SK-N-SH treated with all-trans-retinoic acid at 6 μM for 48 hours (cell line): ENCODE measurements at regions not wholly inside any gene's neighbourhood (a gene's known extent, or its start where the extent isn't known, plus 50 kb on each side); places are given as distances from the start of the nearest gene placed in this dataset.

ENCODE experiments used
- ATAC-seq: fragments of 200-7000 bp; cut with Tn5 transposase; 3 replicates; pipeline ENCODE4 v1.9.1; 2020; ENCODE audit warnings: mild to moderate bottlenecking, moderate library complexity
- ARNTL ChIP-seq: fragments of 450-650 bp; formaldehyde crosslinking; IDR thresholded peaks from 2 replicates; pipeline ENCODE4 v1.5.0; 2020; ENCODE audit warnings: low read depth, mild to moderate bottlenecking, moderate library complexity, borderline replicate concordance
- BACH2 ChIP-seq: fragments of 250-450 bp; sonication (Bioruptor Pico); IDR thresholded peaks from 2 replicates; pipeline ENCODE4 v1.9.0; 2021; ENCODE audit warnings: mild to moderate bottlenecking, borderline replicate concordance
- CREB5 ChIP-seq: fragments of 250-450 bp; sonication (Bioruptor Pico); IDR thresholded peaks from 2 replicates; pipeline ENCODE4 v1.5.1; 2020; ENCODE audit warnings: low read depth, mild to moderate bottlenecking, moderate library complexity
- CSDC2 ChIP-seq: fragments of 250-450 bp; sonication (Bioruptor Pico); IDR thresholded peaks from 2 replicates; pipeline ENCODE4 v1.5.0; 2020; ENCODE audit warnings: mild to moderate bottlenecking, moderate library complexity
- ESRRG ChIP-seq: fragments of 250-450 bp; sonication (Bioruptor Pico); IDR thresholded peaks from 2 replicates; pipeline ENCODE4 v1.6.1; 2021; ENCODE audit warnings: mild to moderate bottlenecking
- GLIS3 ChIP-seq: fragments of 250-450 bp; sonication (Bioruptor Pico); IDR thresholded peaks from 2 replicates; pipeline ENCODE4 v1.5.0; 2020; ENCODE audit warnings: mild to moderate bottlenecking, moderate library complexity
- ISL1 ChIP-seq: fragments of 250-450 bp; sonication (Bioruptor Pico); IDR thresholded peaks from 2 replicates; pipeline ENCODE4 v2.1.2; 2022; ENCODE audit warnings: mild to moderate bottlenecking, moderate library complexity
- OSR1 ChIP-seq: fragments of 250-450 bp; sonication (Bioruptor Pico); IDR thresholded peaks from 2 replicates; pipeline ENCODE4 v1.8.0; 2022; ENCODE audit warnings: moderate library complexity, mild to moderate bottlenecking, inconsistent platforms
- PATZ1 ChIP-seq: fragments of 250-450 bp; sonication (Bioruptor Pico); IDR thresholded peaks from 2 replicates; pipeline ENCODE4 v1.8.0; 2020; ENCODE audit warnings: mild to moderate bottlenecking, moderate library complexity, borderline replicate concordance
- PPARA ChIP-seq: fragments of 250-450 bp; sonication (Bioruptor Pico); IDR thresholded peaks from 2 replicates; pipeline ENCODE4 v1.5.0; 2020; ENCODE audit warnings: mild to moderate bottlenecking, borderline replicate concordance
- RARB ChIP-seq: fragments of 250-450 bp; sonication (Bioruptor Pico); IDR thresholded peaks from 2 replicates; pipeline ENCODE4 v1.8.0; 2021; ENCODE audit warnings: mild to moderate bottlenecking, moderate library complexity
- TCF4 ChIP-seq: fragments of 250-450 bp; sonication (Bioruptor Pico); IDR thresholded peaks from 2 replicates; pipeline ENCODE4 v1.8.0; 2021; ENCODE audit warnings: mild to moderate bottlenecking, moderate library complexity, borderline replicate concordance
- TOX ChIP-seq: fragments of 250-450 bp; sonication (Bioruptor Pico); IDR thresholded peaks from 2 replicates; pipeline ENCODE4 v1.8.0; 2021; ENCODE audit warnings: mild to moderate bottlenecking, moderate library complexity, borderline replicate concordance
- TSHZ2 ChIP-seq: fragments of 250-450 bp; sonication (Bioruptor Pico); IDR thresholded peaks from 2 replicates; pipeline ENCODE4 v1.5.0; 2020; ENCODE audit warnings: mild to moderate bottlenecking, moderate library complexity
- ZC3H10 ChIP-seq: fragments of 250-450 bp; sonication (Bioruptor Pico); IDR thresholded peaks from 2 replicates; pipeline ENCODE4 v1.5.1; 2021; ENCODE audit warnings: mild to moderate bottlenecking, moderate library complexity
- ZFP30 ChIP-seq: fragments of 450-650 bp; formaldehyde crosslinking; IDR thresholded peaks from 2 replicates; pipeline ENCODE4 v1.5.0; 2022; ENCODE audit warnings: mild to moderate bottlenecking, moderate library complexity
- ZNF565 ChIP-seq: fragments of 450-650 bp; formaldehyde crosslinking; conservative IDR thresholded peaks from 2 replicates; pipeline ENCODE4 v1.5.0; 2020; ENCODE audit warnings: low read depth, mild to moderate bottlenecking, moderate library complexity
- ZNF70 ChIP-seq: fragments of 450-650 bp; formaldehyde crosslinking; IDR thresholded peaks from 2 replicates; pipeline ENCODE4 v1.5.0; 2020; ENCODE audit warnings: mild to moderate bottlenecking, moderate library complexity

GRCh38 chr5:91541696-91542095, 158.6 kb upstream of the ARRDC3 start:
- TF ChIP-seq RARB: no peak
- no peak for TF ChIP-seq BACH2 (CRISPR knock-in tag)
- TF ChIP-seq ESRRG (CRISPR knock-in tag): no peak
- no peak for TF ChIP-seq GLIS3 (CRISPR knock-in tag)
- no peak for TF ChIP-seq OSR1 (CRISPR knock-in tag)
- TF ChIP-seq ZC3H10 (CRISPR knock-in tag): no peak
- TF ChIP-seq PPARA (CRISPR knock-in tag): no peak
- no peak for TF ChIP-seq TSHZ2 (CRISPR knock-in tag)
- no peak for TF ChIP-seq ZNF565 (CRISPR knock-in tag)
- ATAC-seq: no peak

- no peak for TF ChIP-seq ZNF70 (CRISPR knock-in tag)
- no peak for TF ChIP-seq CREB5
- TF ChIP-seq TCF4 (CRISPR knock-in tag): no peak
- TF ChIP-seq TOX (CRISPR knock-in tag): no peak
- ATAC-seq: no peak
Measured at GRCh38 chr5:91538179-91538578, 155.1 kb upstream of the ARRDC3 start.

- no peak; the same call in 2 of the 3 replicates for ATAC-seq
- TF ChIP-seq ZNF70 (CRISPR knock-in tag): no peak
- no peak for TF ChIP-seq ESRRG (CRISPR knock-in tag)
- TF ChIP-seq ZFP30 (CRISPR knock-in tag): no peak
- no peak for TF ChIP-seq TCF4 (CRISPR knock-in tag)
- TF ChIP-seq CSDC2 (CRISPR knock-in tag): no peak
- TF ChIP-seq PPARA (CRISPR knock-in tag): no peak
Measured at GRCh38 chr5:91535499-91535898, 152.4 kb upstream of the ARRDC3 start.

GRCh38 chr5:91534332-91534731, 151.2 kb upstream of the ARRDC3 start:
- ATAC-seq: no peak
- TF ChIP-seq TSHZ2 (CRISPR knock-in tag) (no peak), RARB (no peak), ISL1 (CRISPR knock-in tag) (no peak), PATZ1 (CRISPR knock-in tag) (no peak), ZNF565 (CRISPR knock-in tag) (no peak), ZC3H10 (CRISPR knock-in tag) (no peak), ZFP30 (CRISPR knock-in tag) (no peak)

GRCh38 chr5:91532779-91533178, 149.7 kb upstream of the ARRDC3 start:
- no peak for ATAC-seq
- TF ChIP-seq ARNTL: no peak
- TF ChIP-seq BACH2 (CRISPR knock-in tag): no peak
- no peak for TF ChIP-seq OSR1 (CRISPR knock-in tag)
